ENCODE measurements at regions not wholly inside any gene's neighbourhood (a gene's known extent, or its start where the extent isn't known, plus 50 kb on each side); places are given as distances from the start of the nearest gene placed in this dataset.

- H3K4me2 ChIP-seq (ENCODE audit: low read length): no peak overlapping the region
- no peaks in the 10 kb centered on the region for H3K36me3 ChIP-seq (ENCODE audit: insufficient read depth, low read length)
- H3K4me1 ChIP-seq (ENCODE audit: insufficient read depth, low read length, severe bottlenecking): no peaks in the 10 kb centered on the region
- H3K27ac ChIP-seq (ENCODE audit: low read depth, low read length, poor library complexity, severe bottlenecking): no peak overlapping the region
- H3K27me3 ChIP-seq (ENCODE audit: insufficient read depth, low read length): no peaks in the 10 kb centered on the region
- no peak overlapping the region for H3K9ac ChIP-seq (ENCODE audit: low read length)
- H3K9me3 ChIP-seq (ENCODE audit: low read length): no peaks in the 10 kb centered on the region
- H3K79me2 ChIP-seq (ENCODE audit: insufficient read depth, low read length): no peaks in the 10 kb centered on the region
- no peaks in the 10 kb centered on the region for H4K20me1 ChIP-seq (ENCODE audit: insufficient read depth, low read length)
- TF ChIP-seq, protein P1, sequence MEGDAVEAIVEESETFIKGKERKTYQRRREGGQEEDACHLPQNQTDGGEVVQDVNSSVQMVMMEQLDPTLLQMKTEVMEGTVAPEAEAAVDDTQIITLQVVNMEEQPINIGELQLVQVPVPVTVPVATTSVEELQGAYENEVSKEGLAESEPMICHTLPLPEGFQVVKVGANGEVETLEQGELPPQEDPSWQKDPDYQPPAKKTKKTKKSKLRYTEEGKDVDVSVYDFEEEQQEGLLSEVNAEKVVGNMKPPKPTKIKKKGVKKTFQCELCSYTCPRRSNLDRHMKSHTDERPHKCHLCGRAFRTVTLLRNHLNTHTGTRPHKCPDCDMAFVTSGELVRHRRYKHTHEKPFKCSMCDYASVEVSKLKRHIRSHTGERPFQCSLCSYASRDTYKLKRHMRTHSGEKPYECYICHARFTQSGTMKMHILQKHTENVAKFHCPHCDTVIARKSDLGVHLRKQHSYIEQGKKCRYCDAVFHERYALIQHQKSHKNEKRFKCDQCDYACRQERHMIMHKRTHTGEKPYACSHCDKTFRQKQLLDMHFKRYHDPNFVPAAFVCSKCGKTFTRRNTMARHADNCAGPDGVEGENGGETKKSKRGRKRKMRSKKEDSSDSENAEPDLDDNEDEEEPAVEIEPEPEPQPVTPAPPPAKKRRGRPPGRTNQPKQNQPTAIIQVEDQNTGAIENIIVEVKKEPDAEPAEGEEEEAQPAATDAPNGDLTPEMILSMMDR (IDR thresholded peaks at IDR 0.05; ENCODE audit: low read length): no peak
- no peak for TF ChIP-seq EZH2 (IDR thresholded peaks at IDR 0.05; ENCODE audit: borderline replicate concordance, low read length)
- no peaks in the 10 kb centered on the region for H3F3A ChIP-seq (ENCODE audit: insufficient read depth, low read length)
- H3K4me3 ChIP-seq (ENCODE audit: low read depth, low read length, poor library complexity, severe bottlenecking): no peak overlapping the region
- H3K9me2 ChIP-seq (ENCODE audit: low read depth, low read length): no peaks in the 10 kb centered on the region
- no peak overlapping the region for H2AFZ ChIP-seq (ENCODE audit: low read length)
Measured at GRCh38 chr10:130425169-130425568, 289.0 kb downstream of the GLRX3 start.

- Histone ChIP-seq H3K79me2 (ENCODE audit: insufficient read depth, low read length) (no peaks in the 10 kb centered on the region), H3K4me1 (ENCODE audit: insufficient read depth, low read length, severe bottlenecking) (no peaks in the 10 kb centered on the region), H3K9me3 (ENCODE audit: low read length) (no peaks in the 10 kb centered on the region), H2AFZ (ENCODE audit: low read length) (no peak overlapping the region), H3K36me3 (ENCODE audit: insufficient read depth, low read length) (no peaks in the 10 kb centered on the region), H3F3A (ENCODE audit: insufficient read depth, low read length) (no peaks in the 10 kb centered on the region), H4K20me1 (ENCODE audit: insufficient read depth, low read length) (no peaks in the 10 kb centered on the region), H3K4me2 (ENCODE audit: low read length) (no peak overlapping the region), H3K27ac (ENCODE audit: low read depth, low read length, poor library complexity, severe bottlenecking) (no peak overlapping the region), H3K9me2 (ENCODE audit: low read depth, low read length) (no peaks in the 10 kb centered on the region), H3K27me3 (ENCODE audit: insufficient read depth, low read length) (no peaks in the 10 kb centered on the region), H3K9ac (ENCODE audit: low read length) (no peak overlapping the region), H3K4me3 (ENCODE audit: low read depth, low read length, poor library complexity, severe bottlenecking) (no peak overlapping the region)
- no peak for TF ChIP-seq EZH2 (IDR thresholded peaks at IDR 0.05; ENCODE audit: borderline replicate concordance, low read length)
- TF ChIP-seq, protein P1 (IDR thresholded peaks at IDR 0.05; ENCODE audit: low read length): no peak
Measured at GRCh38 chr10:130425881-130426435, 289.8 kb downstream of the GLRX3 start.

- no peaks in the 10 kb centered on the region for H3K9me3 ChIP-seq (ENCODE audit: low read length)
- TF ChIP-seq, protein P1 (IDR thresholded peaks at IDR 0.05; ENCODE audit: low read length): no peak
- no peak for TF ChIP-seq EZH2 (IDR thresholded peaks at IDR 0.05; ENCODE audit: borderline replicate concordance, low read length)
Measured at GRCh38 chr10:130427216-130427722, 291.1 kb downstream of the GLRX3 start.

More at GRCh38 chr10:130427216-130427722, 291.1 kb downstream of the GLRX3 start:
- Histone ChIP-seq H2AFZ (ENCODE audit: low read length) (no peak overlapping the region), H3K9me2 (ENCODE audit: low read depth, low read length) (no peaks in the 10 kb centered on the region), H3K4me2 (ENCODE audit: low read length) (no peak overlapping the region), H3F3A (ENCODE audit: insufficient read depth, low read length) (no peaks in the 10 kb centered on the region), H4K20me1 (ENCODE audit: insufficient read depth, low read length) (no peaks in the 10 kb centered on the region), H3K27me3 (ENCODE audit: insufficient read depth, low read length) (no peaks in the 10 kb centered on the region), H3K79me2 (ENCODE audit: insufficient read depth, low read length) (no peaks in the 10 kb centered on the region), H3K36me3 (ENCODE audit: insufficient read depth, low read length) (no peaks in the 10 kb centered on the region), H3K27ac (ENCODE audit: low read depth, low read length, poor library complexity, severe bottlenecking) (no peak overlapping the region), H3K9ac (ENCODE audit: low read length) (no peak overlapping the region), H3K4me3 (ENCODE audit: low read depth, low read length, poor library complexity, severe bottlenecking) (no peak overlapping the region), H3K4me1 (ENCODE audit: insufficient read depth, low read length, severe bottlenecking) (no peaks in the 10 kb centered on the region)
